ENCODE measurements at regions not wholly inside any gene's neighbourhood (a gene's known extent, or its start where the extent isn't known, plus 50 kb on each side); places are given as distances from the start of the nearest gene placed in this dataset.
"Not testable (repeated sequence)": the region's sequence is repeated elsewhere in the genome, so short reads cannot be mapped to it uniquely, and the experiment has no call there.

DNA sequence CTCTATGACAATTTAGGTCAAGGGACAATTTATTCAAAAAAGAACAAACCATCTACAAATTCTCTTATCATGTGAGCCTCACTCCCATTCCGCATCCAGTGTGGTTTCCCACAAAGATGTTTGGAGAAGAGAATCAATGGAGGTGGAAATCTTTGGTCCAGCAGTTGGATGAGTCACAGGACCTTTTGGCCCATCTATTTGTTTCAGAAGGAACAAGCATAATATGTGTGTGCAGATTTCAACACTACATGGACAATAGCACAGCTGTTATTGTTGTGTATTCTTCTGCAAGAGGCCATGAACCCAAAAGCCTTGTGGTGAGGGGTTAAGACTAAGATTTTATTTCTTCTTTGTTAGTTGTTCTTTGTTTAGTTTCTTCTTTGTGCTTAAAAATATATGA lies 61.6 kb downstream of the OR10A6 start (continued):
- TF ChIP-seq TP53 (CRISPR knock-in tag; IDR thresholded peaks at IDR 0.05) (no peak), PHF8 (IDR thresholded peaks at IDR 0.05; ENCODE audit: borderline replicate concordance, low read depth) (no peak), JUN (IDR thresholded peaks at IDR 0.05) (no peak), NFE2L2 (conservative IDR thresholded peaks at IDR 0.05; ENCODE audit: low read length) (no peak), HDAC2 (IDR thresholded peaks at IDR 0.05) (no peak)
- TF ChIP-seq, protein P1, sequence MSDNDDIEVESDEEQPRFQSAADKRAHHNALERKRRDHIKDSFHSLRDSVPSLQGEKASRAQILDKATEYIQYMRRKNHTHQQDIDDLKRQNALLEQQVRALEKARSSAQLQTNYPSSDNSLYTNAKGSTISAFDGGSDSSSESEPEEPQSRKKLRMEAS (IDR thresholded peaks at IDR 0.05) = no peak

DNA sequence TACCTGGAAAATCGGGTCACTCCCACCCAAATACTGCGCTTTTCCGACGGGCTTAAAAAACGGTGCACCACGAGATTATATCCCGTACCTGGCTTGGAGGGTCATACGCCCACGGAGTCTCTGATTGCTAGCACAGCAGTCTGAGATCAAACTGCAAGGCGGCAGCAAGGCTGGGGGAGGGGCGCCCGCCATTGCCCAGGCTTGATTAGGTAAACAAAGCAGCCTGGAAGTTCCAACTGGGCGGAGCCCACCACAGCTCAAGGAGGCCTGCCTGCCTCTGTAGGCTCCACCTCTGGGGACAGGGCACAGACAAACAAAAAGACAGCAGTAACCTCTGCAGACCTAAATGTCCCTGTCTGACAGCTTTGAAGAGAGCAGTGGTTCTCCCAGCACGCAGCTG lies 64.5 kb upstream of the OR5P2 start:
- FAIRE-seq; CTCF ChIA-PET; ATAC-seq; H3K4me2 ChIP-seq; H3K9me3 ChIP-seq; DNase-seq (ENCODE audit: low read depth in 1 of 2, low spot score in 1 of 2); H3K27ac ChIP-seq; H3K4me1 ChIP-seq; H3K4me3 ChIP-seq: not testable (repeated sequence)
- 53% methylated on average over 9 of the region's 14 CpGs for WGBS (ENCODE audit: missing lambda C conversion rate)
- POLR2A ChIA-PET = interaction anchor here (0.7 kb wide), 1 partner anchor 1612 kb away, joined by 3 read pairs; no protein-coding TSS in a partner anchor

DNA sequence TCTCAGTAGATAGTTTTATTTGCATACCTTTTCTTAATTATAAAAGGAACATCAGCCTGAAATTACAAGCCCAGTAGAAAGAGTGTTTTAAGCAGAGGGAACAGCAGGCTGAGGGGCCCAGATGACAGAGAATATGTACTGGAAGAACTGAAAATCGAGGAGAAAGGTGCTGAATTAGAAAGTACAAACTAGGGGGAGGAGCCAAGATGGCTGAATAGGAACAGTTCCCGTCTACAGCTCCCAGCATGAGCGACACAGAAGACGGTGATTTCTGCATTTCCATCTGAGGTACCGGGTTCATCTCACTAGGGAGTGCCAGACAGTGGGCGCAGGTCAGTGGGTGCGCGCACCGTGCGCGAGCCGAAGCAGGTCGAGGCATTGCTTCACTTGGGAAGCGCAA lies 64.1 kb upstream of the OR5P2 start:
- H3K4me2 ChIP-seq; H3K9me3 ChIP-seq; H3K4me1 ChIP-seq; H3K4me3 ChIP-seq; CTCF ChIA-PET; H3K27ac ChIP-seq; ATAC-seq; DNase-seq (ENCODE audit: low read depth in 1 of 2, low spot score in 1 of 2); FAIRE-seq: not testable (repeated sequence)
- WGBS (ENCODE audit: missing lambda C conversion rate) = 57% methylated on average over 14 of the region's 14 CpGs
- POLR2A ChIA-PET = interaction anchor here (0.7 kb wide), 1 partner anchor 1611 kb away, joined by 3 read pairs; no protein-coding TSS in a partner anchor

DNA sequence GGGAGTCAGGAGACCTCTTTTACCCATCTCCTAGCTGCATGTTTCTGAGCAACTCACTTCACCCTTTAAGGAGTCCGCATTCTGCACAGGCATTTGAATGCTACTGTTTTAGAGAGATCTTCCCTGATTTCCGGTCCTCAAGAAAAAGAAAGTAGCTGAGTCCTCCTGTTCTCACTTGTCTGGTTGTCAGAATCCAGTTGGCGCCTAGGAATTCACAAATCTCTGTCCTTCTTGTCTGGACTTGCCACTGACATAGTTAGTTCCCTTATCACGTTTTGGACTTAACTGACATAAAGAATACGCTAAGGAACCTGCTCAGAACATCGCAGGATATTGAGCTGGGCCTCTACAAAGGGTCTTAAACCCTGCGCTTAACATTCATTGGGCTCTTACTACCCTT lies 61.3 kb upstream of the OR5P2 start:
- TF ChIP-seq, protein P2, sequence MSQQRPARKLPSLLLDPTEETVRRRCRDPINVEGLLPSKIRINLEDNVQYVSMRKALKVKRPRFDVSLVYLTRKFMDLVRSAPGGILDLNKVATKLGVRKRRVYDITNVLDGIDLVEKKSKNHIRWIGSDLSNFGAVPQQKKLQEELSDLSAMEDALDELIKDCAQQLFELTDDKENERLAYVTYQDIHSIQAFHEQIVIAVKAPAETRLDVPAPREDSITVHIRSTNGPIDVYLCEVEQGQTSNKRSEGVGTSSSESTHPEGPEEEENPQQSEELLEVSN (IDR thresholded peaks at IDR 0.05; ENCODE audit: borderline replicate concordance, low read depth) = no peak
- no peak for TF ChIP-seq FOXS1 (CRISPR knock-in tag; IDR thresholded peaks at IDR 0.05)
- TF ChIP-seq HOXB13 (CRISPR knock-in tag; IDR thresholded peaks at IDR 0.05; ENCODE audit: low read depth) = no peak
- TF ChIP-seq POLR2AphosphoS2 (conservative IDR thresholded peaks at IDR 0.05; ENCODE audit: low read length) = no peak
- TF ChIP-seq SMC3 (IDR thresholded peaks at IDR 0.05) = no peak
- TF ChIP-seq MAZ (IDR thresholded peaks at IDR 0.05; ENCODE audit: borderline replicate concordance, low read depth, low read length) = no peak
- TF ChIP-seq EHMT2 (IDR thresholded peaks at IDR 0.05; ENCODE audit: low read depth) = no peak
- TF ChIP-seq TP53 (CRISPR knock-in tag; IDR thresholded peaks at IDR 0.05) = no peak
- no peak for TF ChIP-seq ZFP36 (IDR thresholded peaks at IDR 0.05; ENCODE audit: borderline replicate concordance, partially characterized antibody)
- no peak for TF ChIP-seq RCOR1 (IDR thresholded peaks at IDR 0.05; ENCODE audit: low read depth, low read length)
- no peak for TF ChIP-seq RFX5 (IDR thresholded peaks at IDR 0.05)
- TF ChIP-seq JUN (IDR thresholded peaks at IDR 0.05) = no peak
- no peak for TF ChIP-seq SREBF2 (IDR thresholded peaks at IDR 0.05)
- no peak for TF ChIP-seq HOXB5 (CRISPR knock-in tag; IDR thresholded peaks at IDR 0.05)
- TF ChIP-seq, protein P1 (IDR thresholded peaks at IDR 0.05) = no peak
- TF ChIP-seq, protein P3, sequence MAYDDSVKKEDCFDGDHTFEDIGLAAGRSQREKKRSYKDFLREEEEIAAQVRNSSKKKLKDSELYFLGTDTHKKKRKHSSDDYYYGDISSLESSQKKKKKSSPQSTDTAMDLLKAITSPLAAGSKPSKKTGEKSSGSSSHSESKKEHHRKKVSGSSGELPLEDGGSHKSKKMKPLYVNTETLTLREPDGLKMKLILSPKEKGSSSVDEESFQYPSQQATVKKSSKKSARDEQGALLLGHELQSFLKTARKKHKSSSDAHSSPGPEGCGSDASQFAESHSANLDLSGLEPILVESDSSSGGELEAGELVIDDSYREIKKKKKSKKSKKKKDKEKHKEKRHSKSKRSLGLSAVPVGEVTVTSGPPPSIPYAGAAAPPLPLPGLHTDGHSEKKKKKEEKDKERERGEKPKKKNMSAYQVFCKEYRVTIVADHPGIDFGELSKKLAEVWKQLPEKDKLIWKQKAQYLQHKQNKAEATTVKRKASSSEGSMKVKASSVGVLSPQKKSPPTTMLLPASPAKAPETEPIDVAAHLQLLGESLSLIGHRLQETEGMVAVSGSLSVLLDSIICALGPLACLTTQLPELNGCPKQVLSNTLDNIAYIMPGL (CRISPR knock-in tag; IDR thresholded peaks at IDR 0.05; ENCODE audit: borderline replicate concordance) = no peak
- WGBS (ENCODE audit: missing lambda C conversion rate) = 35% methylated on average over 7 of the region's 7 CpGs
- FAIRE-seq = no peak
- no peak overlapping the region for H3K4me2 ChIP-seq
- no peak overlapping the region for H3K27ac ChIP-seq
- no peak for DNase-seq (ENCODE audit: low read depth in 1 of 2, low spot score in 1 of 2)
- H3K9me3 ChIP-seq = no peaks in the 10 kb centered on the region
- ChIA-PET CTCF (no interaction called here), POLR2A (no interaction called here)
- ATAC-seq = 0 out of 6 replicates have a peak, but pooled peaks of 1 of the 2 experiments have one; percentile 13
- no peak overlapping the region for H3K4me3 ChIP-seq
- no peaks in the 10 kb centered on the region for H3K4me1 ChIP-seq
